Keratinocyte (primary cell): ENCODE measurements at regions not wholly inside any gene's neighbourhood (a gene's known extent, or its start where the extent isn't known, plus 50 kb on each side); places are given as distances from the start of the nearest gene placed in this dataset.

Experiments used
- DNase-seq: peaks from one replicate; pipeline ENCODE4 v3.0.0-alpha.2; 2011; ENCODE audit warnings: low read depth, missing footprints, low spot score
- FAIRE-seq: peaks from 2 replicates; lab custom pipeline; 2011; peaks lifted over from hg19 to GRCh38; lab: Jason Lieb, UNC
- H2AFZ ChIP-seq: 2 replicates; pipeline ENCODE4 v1.6.0; 2012; ENCODE audit warnings: low read length, control low read depth, inconsistent platforms; ENCODE audit not compliant: control insufficient read depth
- H3K27ac ChIP-seq: 2 replicates; pipeline ENCODE4 v1.5.1; 2011; ENCODE audit warnings: low read length; ENCODE audit not compliant: control insufficient read depth, insufficient read depth
- H3K27me3 ChIP-seq: 3 replicates; pipeline ENCODE4 v1.6.0; 2011; ENCODE audit warnings: low read length; ENCODE audit not compliant: control insufficient read depth, insufficient read depth; ENCODE audit errors: extremely low read depth
- H3K36me3 ChIP-seq, 2 experiments: 2 replicates in 1 of 2; 3 replicates in 1 of 2; pipeline ENCODE4 v1.5.1; 2011; ENCODE audit warnings: low read length in 2 of 2, mild to moderate bottlenecking in 1 of 2; ENCODE audit not compliant: control insufficient read depth in 2 of 2, insufficient read depth in 2 of 2; ENCODE audit errors: extremely low read depth in 1 of 2
- H3K4me1 ChIP-seq: 3 replicates; pipeline ENCODE4 v1.5.1; 2011; ENCODE audit warnings: low read length; ENCODE audit not compliant: control insufficient read depth, insufficient read depth; ENCODE audit errors: extremely low read depth
- H3K4me2 ChIP-seq: 3 replicates; pipeline ENCODE4 v1.6.0; 2011; ENCODE audit warnings: low read depth, low read length; ENCODE audit not compliant: control insufficient read depth, insufficient read depth; ENCODE audit errors: extremely low read depth
- H3K4me3 ChIP-seq, 3 experiments: fragments of 200-600 bp in 1 of 3; sonication (generic) in 1 of 3; 2 replicates in 2 of 3; 3 replicates in 1 of 3; pipeline ENCODE4 v1.5.1; 2011 to 2016; ENCODE audit warnings: low read length in 3 of 3, mild to moderate bottlenecking in 3 of 3, control low read depth in 2 of 3, inconsistent platforms in 1 of 3, low read depth in 1 of 3, mixed read lengths in 1 of 3, mixed run types in 1 of 3, moderate library complexity in 1 of 3; ENCODE audit not compliant: control insufficient read depth in 2 of 3, insufficient read depth in 2 of 3; ENCODE audit errors: extremely low read depth in 1 of 3
- H3K79me2 ChIP-seq: 2 replicates; pipeline ENCODE4 v1.6.0; 2012; ENCODE audit warnings: low read length; ENCODE audit not compliant: control insufficient read depth, insufficient read depth
- H3K9ac ChIP-seq: 3 replicates; pipeline ENCODE4 v1.6.0; 2011; ENCODE audit warnings: low read length; ENCODE audit not compliant: control insufficient read depth, insufficient read depth; ENCODE audit errors: extremely low read depth
- H3K9me1 ChIP-seq: 3 replicates; pipeline ENCODE4 v1.6.0; 2011; ENCODE audit warnings: low read length; ENCODE audit not compliant: control insufficient read depth, insufficient read depth; ENCODE audit errors: extremely low read depth
- H3K9me3 ChIP-seq: 2 replicates; pipeline ENCODE4 v1.5.1; 2012; ENCODE audit warnings: low read depth, low read length; ENCODE audit not compliant: control insufficient read depth
- H4K20me1 ChIP-seq: 3 replicates; pipeline ENCODE4 v1.6.0; 2011; ENCODE audit warnings: low read length; ENCODE audit not compliant: control insufficient read depth, insufficient read depth; ENCODE audit errors: extremely low read depth
- EZH2 ChIP-seq: IDR thresholded peaks from one replicate; pipeline ENCODE4 v1.6.1; 2012; ENCODE audit warnings: inconsistent platforms, mild to moderate bottlenecking, low read length, moderate library complexity
- dilution Hi-C: fragments of 300-500 bp; cut with MboI; formaldehyde crosslinking; loops from one replicate; pipeline ENCODE4 v1.7.0; 2020; ENCODE audit warnings: low sequenced_read_pairs; ENCODE audit not compliant: extremely low pct_ligation_motif_present
- TF ChIP-seq, protein P1 (sequence below), 3 experiments: IDR thresholded peaks in 1 of 3; conservative IDR thresholded peaks in 1 of 3; optimal IDR thresholded peaks in 1 of 3; 2 replicates in 2 of 3; 3 replicates in 1 of 3; pipeline versions ENCODE3 to v1.5.1; 2011; ENCODE audit warnings: low read length in 3 of 3, mild to moderate bottlenecking in 3 of 3, moderate library complexity in 2 of 3, control low read depth in 1 of 3, inconsistent platforms in 1 of 3; ENCODE audit not compliant: insufficient read depth in 2 of 3; ENCODE audit errors: extremely low read depth in 1 of 3

GRCh38 chr20:40864470-40864869, 164.2 kb upstream of the TOP1 start:
- H3K9ac ChIP-seq = no peak overlapping the region
- DNase-seq = no peak
- FAIRE-seq = no peak
- H2AFZ ChIP-seq = no peak overlapping the region
- no peaks in the 10 kb centered on the region for H3K9me1 ChIP-seq
- H3K79me2 ChIP-seq = no peaks in the 10 kb centered on the region
- dilution Hi-C loops = no loop called here
- no peak overlapping the region for H3K4me2 ChIP-seq
- no peaks in the 10 kb centered on the region for H4K20me1 ChIP-seq
- no peaks in the 10 kb centered on the region for H3K9me3 ChIP-seq
- no peaks in the 10 kb centered on the region for H3K4me1 ChIP-seq
- H3K4me3 ChIP-seq = no peak overlapping the region
- no peaks in the 10 kb centered on the region for H3K36me3 ChIP-seq
- TF ChIP-seq, protein P1, sequence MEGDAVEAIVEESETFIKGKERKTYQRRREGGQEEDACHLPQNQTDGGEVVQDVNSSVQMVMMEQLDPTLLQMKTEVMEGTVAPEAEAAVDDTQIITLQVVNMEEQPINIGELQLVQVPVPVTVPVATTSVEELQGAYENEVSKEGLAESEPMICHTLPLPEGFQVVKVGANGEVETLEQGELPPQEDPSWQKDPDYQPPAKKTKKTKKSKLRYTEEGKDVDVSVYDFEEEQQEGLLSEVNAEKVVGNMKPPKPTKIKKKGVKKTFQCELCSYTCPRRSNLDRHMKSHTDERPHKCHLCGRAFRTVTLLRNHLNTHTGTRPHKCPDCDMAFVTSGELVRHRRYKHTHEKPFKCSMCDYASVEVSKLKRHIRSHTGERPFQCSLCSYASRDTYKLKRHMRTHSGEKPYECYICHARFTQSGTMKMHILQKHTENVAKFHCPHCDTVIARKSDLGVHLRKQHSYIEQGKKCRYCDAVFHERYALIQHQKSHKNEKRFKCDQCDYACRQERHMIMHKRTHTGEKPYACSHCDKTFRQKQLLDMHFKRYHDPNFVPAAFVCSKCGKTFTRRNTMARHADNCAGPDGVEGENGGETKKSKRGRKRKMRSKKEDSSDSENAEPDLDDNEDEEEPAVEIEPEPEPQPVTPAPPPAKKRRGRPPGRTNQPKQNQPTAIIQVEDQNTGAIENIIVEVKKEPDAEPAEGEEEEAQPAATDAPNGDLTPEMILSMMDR (optimal IDR thresholded peaks at IDR 0.05 in 1 of 3, IDR thresholded peaks at IDR 0.05 in 1 of 3, conservative IDR thresholded peaks at IDR 0.05 in 1 of 3; ENCODE audit: extremely low read depth in 1 of 3, insufficient read depth in 2 of 3, low read length in 3 of 3) = no peak
- TF ChIP-seq EZH2 = no peak
- no peaks in the 10 kb centered on the region for H3K27me3 ChIP-seq
- no peak overlapping the region for H3K27ac ChIP-seq

DNA sequence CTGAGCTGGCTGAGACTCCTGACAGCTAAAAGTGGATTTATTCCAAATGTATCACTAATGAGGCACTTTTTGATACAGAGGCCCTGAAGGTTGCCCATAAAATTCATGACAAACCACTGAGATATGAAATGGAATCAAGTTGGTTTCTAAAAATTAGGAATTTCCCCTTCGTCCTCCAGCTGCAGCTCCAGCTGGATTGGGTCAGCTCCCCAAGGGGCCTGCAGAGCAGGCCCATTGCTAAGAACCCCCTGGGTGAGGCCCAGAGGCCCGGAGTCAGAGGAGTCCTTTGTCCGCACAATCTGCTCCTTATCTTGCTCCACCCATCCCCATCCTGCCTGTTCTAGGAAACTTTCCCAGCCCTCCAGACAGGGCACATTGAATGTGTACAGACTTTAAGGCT, 163.5 kb upstream of the TOP1 start:
- FAIRE-seq (no peak), DNase-seq (no peak)
- no peaks in the 10 kb centered on the region for H3K27me3 ChIP-seq
- no peaks in the 10 kb centered on the region for H3K9me3 ChIP-seq
- H3K4me1 ChIP-seq = no peaks in the 10 kb centered on the region
- dilution Hi-C loops = no loop called here
- H3K9me1 ChIP-seq = no peaks in the 10 kb centered on the region
- no peak overlapping the region for H3K27ac ChIP-seq
- H3K36me3 ChIP-seq = no peaks in the 10 kb centered on the region
- H3K9ac ChIP-seq = no peak overlapping the region
- no peaks in the 10 kb centered on the region for H3K79me2 ChIP-seq
- H3K4me3 ChIP-seq = no peak overlapping the region
- no peak overlapping the region for H2AFZ ChIP-seq
- H4K20me1 ChIP-seq = no peaks in the 10 kb centered on the region
- H3K4me2 ChIP-seq = no peak overlapping the region
- no peak for TF ChIP-seq EZH2
- TF ChIP-seq, protein P1 (optimal IDR thresholded peaks at IDR 0.05 in 1 of 3, IDR thresholded peaks at IDR 0.05 in 1 of 3, conservative IDR thresholded peaks at IDR 0.05 in 1 of 3; ENCODE audit: extremely low read depth in 1 of 3, insufficient read depth in 2 of 3, low read length in 3 of 3) = no peak
